ENCODE measurements at regions not wholly inside any gene's neighbourhood (a gene's known extent, or its start where the extent isn't known, plus 50 kb on each side); places are given as distances from the start of the nearest gene placed in this dataset.

GRCh38 chr4:24192018-24192641 is 302.3 kb upstream of the PPARGC1A start:
- peaks cover 1% of the 10 kb centered on the region for H3K9me3 ChIP-seq (replicated peaks; ENCODE audit: control insufficient read depth, insufficient read depth, low read length)
- dilution Hi-C loops (cut with MboI; ENCODE audit: extremely low pct_ligation_motif_present, low sequenced_read_pairs) = no loop called here
- ChIA-PET POLR2A (no interaction called here), CTCF (no interaction called here)
- DNase-seq (ENCODE audit: low read depth, low spot score) (no peak), FAIRE-seq (no peak)
- no peaks in the 10 kb centered on the region for H3K27me3 ChIP-seq (ENCODE audit: control insufficient read depth in 2 of 2, insufficient read depth in 2 of 2, low read length in 2 of 2)
- H3K79me2 ChIP-seq (ENCODE audit: control insufficient read depth, insufficient read depth, low read length) = no peaks in the 10 kb centered on the region
- no peak overlapping the region for H3K27ac ChIP-seq (ENCODE audit: insufficient read depth, low read depth, low read length)
- intact Hi-C loops (cut with micrococcal nuclease) = no loop called here
- no peak overlapping the region for H3K4me3 ChIP-seq (replicated peaks in 1 of 3; ENCODE audit: insufficient read depth in 1 of 3, low read depth in 1 of 3, low read length in 3 of 3)
- no peak overlapping the region for H2AFZ ChIP-seq (ENCODE audit: low read depth, low read length)
- no peaks in the 10 kb centered on the region for H3K36me3 ChIP-seq (ENCODE audit: control insufficient read depth in 2 of 2, extremely low read depth in 1 of 2, insufficient read depth in 2 of 2, low read length in 2 of 2)
- no peaks in the 10 kb centered on the region for H3K4me1 ChIP-seq (ENCODE audit: control insufficient read depth, extremely low read depth, insufficient read depth, low read length)
- H3K9ac ChIP-seq (replicated peaks; ENCODE audit: extremely low read depth, insufficient read depth, low read length) = no peak overlapping the region
- TF ChIP-seq FOS (IDR thresholded peaks at IDR 0.05; ENCODE audit: borderline replicate concordance, insufficient read depth, low read length) = no peak
- TF ChIP-seq GATA2 (IDR thresholded peaks at IDR 0.05; ENCODE audit: insufficient read depth, insufficient read length, low read depth, low read length) = no peak
- no peak for TF ChIP-seq MYC (IDR thresholded peaks at IDR 0.05; ENCODE audit: low read depth, low read length)
- TF ChIP-seq POLR2A (IDR thresholded peaks at IDR 0.05; ENCODE audit: low read depth, low read length) = no peak
- TF ChIP-seq EZH2 (IDR thresholded peaks at IDR 0.05; ENCODE audit: borderline replicate concordance, low read depth, low read length, severe bottlenecking) = no peak
- no peak for TF ChIP-seq CTCF (IDR thresholded peaks at IDR 0.05; ENCODE audit: extremely low read depth in 1 of 2, insufficient read depth in 1 of 2, low read depth in 1 of 2, low read length in 2 of 2)
- TF ChIP-seq JUN (IDR thresholded peaks at IDR 0.05; ENCODE audit: borderline replicate concordance, insufficient read depth, insufficient read length, low read depth) = no peak
- TF ChIP-seq, protein P1, sequence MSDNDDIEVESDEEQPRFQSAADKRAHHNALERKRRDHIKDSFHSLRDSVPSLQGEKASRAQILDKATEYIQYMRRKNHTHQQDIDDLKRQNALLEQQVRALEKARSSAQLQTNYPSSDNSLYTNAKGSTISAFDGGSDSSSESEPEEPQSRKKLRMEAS (IDR thresholded peaks at IDR 0.05; ENCODE audit: insufficient read depth, insufficient read length) = no peak
- no peak for TF ChIP-seq POLR2AphosphoS5 (IDR thresholded peaks at IDR 0.05; ENCODE audit: insufficient read depth, low read depth, low read length)
- H3K9me1 ChIP-seq (replicated peaks; ENCODE audit: control insufficient read depth, extremely low read depth, insufficient read depth, low read length) = no peaks in the 10 kb centered on the region
- H4K20me1 ChIP-seq (replicated peaks; ENCODE audit: control insufficient read depth, extremely low read depth, insufficient read depth, low read length) = no peaks in the 10 kb centered on the region
- no TSS peak for BruUV-seq (replicated peaks)
- no peak overlapping the region for H3K4me2 ChIP-seq (ENCODE audit: insufficient read depth, low read length)

Measured in endothelial cell of umbilical vein (primary cell).